HG03025 (cell line): ENCODE measurements at regions not wholly inside any gene's neighbourhood (a gene's known extent, or its start where the extent isn't known, plus 50 kb on each side); places are given as distances from the start of the nearest gene placed in this dataset.
"Not testable (repeated sequence)": the region's sequence is repeated elsewhere in the genome, so short reads cannot be mapped to it uniquely, and the experiment has no call there.

Experiments
- ATAC-seq: cut with Tn5 transposase; IDR thresholded peaks from one replicate; pipeline ENCODE4 v1.9.1; 2021; ENCODE audit warnings: mild to moderate bottlenecking, moderate library complexity; ENCODE audit not compliant: unreplicated experiment, low FRiP score

- not testable (repeated sequence) for ATAC-seq
Observed at GRCh38 chr4:24177443-24177842, 287.6 kb upstream of the PPARGC1A start.

- ATAC-seq: no peak
Observed at GRCh38 chr4:24175707-24176106, 285.9 kb upstream of the PPARGC1A start.

DNA sequence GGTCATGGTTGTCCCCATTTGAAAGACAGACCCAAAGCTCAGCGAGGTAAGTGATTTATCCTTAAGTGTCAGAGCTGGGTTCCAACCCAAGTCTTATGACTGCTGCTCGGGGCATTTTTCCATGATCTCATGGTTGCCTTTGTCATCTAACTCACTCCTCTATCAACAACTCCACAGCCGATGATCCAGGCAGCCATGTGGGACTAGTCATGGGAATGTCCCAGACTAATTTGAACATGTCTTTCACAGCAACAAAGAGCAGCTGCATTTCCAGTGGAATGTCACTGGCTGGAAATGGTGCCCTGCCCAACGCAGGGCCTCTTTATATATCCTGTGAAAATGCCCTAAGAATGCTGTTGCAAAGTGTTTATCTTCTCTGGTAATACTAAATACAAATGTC lies 284.8 kb upstream of the PPARGC1A start:
- no peak for ATAC-seq

GRCh38 chr4:24172406-24172805 lies 282.6 kb upstream of the PPARGC1A start:
- no peak for ATAC-seq

DNA sequence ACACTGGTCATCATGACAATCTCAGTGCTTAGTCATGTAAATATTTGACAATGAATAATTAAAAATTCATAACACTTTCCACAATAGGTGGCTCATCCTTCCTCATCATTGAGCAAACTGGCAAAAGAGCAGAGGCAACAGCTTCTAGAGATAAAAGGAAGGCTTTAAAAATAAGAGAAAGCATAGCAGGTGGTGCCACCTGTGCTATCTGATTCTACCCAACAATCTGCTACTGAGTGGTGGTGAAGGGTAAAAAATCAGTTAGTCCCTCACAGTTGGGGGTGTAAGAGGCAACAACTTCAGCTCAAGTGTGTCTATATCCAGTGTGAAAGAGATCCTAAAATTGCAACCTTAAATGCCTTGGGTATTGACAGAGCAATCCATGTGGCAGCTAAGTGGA lies 280.1 kb upstream of the PPARGC1A start:
- no peak for ATAC-seq

GRCh38 chr4:24168658-24169057 lies 278.8 kb upstream of the PPARGC1A start:
- ATAC-seq: no peak

DNA sequence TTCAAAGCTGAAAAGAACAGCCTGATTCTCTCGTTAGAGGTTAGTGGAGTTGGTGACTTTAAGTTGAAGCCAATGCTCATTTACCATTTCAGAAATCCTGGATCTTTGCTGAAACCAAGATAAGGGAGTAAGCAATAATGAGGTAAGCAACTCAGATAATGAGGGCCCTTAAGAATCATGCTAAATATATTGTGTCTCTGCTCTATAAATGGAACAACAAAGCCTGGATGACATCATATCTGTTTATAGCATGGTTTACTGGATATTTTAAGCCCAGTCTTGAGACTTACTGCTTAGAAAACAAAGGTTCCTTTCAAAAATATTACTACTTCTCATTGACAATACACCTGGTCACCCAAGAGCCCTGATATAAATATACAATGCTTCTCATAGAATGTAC lies 276.7 kb upstream of the PPARGC1A start:
- no peak for ATAC-seq

DNA sequence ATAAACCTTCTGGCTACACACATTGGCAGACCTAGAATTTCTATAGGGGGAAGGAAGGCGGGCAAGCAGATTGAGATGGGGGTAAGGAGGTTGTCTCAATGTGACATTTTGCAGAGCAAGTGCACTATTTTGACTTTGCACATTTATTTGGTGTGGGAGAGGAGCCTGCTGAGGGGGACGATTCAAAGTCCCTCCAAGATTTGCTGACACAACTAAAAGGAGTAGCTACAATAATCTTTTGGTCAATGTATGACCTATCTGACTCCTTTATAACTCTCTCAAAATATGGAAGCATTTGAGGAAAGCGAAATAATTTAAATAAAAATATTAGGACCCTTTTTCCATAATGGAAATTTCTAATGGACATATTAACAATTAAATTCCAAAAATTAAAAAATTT lies 274.9 kb upstream of the PPARGC1A start:
- no peak for ATAC-seq

DNA sequence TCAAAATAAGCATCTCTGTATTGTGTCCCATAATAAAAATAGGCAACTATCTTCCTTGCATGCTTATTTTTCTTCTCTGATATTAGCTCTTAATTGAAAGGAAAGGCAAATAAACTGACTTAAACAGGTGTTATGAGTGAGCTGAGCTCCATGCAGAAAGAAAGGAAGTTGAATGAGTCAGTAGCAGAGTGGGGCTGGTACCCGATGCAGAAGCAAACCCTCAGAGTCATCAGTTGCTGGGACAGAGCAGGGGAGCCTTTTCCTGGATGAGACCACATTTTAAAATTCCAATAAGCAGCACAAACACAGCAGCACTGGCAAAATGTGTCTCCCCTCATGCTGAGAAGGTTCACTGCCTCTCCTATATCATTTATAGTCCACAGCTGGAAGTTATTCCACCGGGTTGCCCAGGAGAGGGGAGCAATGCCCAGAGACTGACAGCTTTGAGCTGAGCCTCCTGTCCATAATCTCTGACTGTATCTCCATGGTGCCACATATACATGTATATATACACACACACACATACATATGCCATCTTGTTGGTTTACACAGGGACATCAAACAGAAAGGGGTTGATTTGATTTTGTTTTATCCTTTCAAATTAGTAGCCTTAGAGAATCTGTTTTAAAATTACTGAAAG lies 274.3 kb upstream of the PPARGC1A start:
- no peak for ATAC-seq

- ATAC-seq: no peak
Observed at GRCh38 chr4:24163314-24163713, 273.5 kb upstream of the PPARGC1A start.

DNA sequence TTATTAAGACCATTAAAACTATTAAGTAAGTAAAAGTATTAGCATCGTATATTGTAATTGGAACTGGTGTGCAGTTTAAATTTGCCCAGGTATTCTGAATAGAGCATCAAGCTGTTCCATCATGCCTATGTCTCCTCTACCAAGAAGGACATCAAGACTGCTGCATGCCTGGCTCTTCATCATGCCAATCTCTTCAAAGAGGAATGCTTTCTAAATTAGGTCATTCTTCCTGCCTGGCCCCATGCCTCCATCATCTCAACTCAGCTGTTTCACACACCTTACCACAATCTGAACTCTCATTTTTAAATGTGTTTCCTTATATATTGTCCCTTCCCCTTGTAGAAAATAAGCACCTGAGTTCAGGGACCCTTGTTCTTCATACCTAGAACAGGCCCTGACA lies 270.5 kb upstream of the PPARGC1A start:
- no peak for ATAC-seq

GRCh38 chr4:24158031-24158430 lies 268.2 kb upstream of the PPARGC1A start:
- no peak for ATAC-seq

GRCh38 chr4:24150034-24150433 lies 260.2 kb upstream of the PPARGC1A start:
- no peak for ATAC-seq

DNA sequence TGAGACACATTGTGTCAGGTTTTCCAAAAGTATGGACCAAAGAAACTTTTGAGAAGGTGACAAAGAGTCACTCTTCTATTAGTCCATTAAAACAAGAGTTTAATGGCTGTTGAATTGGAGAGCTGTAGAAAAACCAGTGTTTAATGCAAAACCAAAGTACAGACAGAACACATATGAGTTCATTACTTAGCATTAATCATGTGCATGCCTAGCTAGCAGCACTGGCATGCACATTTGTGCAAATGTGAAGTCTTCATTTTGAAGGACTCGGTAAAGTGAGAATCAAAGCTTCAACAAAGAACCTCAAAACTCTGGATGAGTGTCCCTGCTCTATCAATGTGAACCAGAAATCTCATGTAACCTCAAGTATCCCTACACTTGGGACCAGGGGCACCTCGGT lies 256.3 kb upstream of the PPARGC1A start:
- ATAC-seq: no peak

GRCh38 chr4:24145591-24145990 lies 255.7 kb upstream of the PPARGC1A start:
- no peak for ATAC-seq

DNA sequence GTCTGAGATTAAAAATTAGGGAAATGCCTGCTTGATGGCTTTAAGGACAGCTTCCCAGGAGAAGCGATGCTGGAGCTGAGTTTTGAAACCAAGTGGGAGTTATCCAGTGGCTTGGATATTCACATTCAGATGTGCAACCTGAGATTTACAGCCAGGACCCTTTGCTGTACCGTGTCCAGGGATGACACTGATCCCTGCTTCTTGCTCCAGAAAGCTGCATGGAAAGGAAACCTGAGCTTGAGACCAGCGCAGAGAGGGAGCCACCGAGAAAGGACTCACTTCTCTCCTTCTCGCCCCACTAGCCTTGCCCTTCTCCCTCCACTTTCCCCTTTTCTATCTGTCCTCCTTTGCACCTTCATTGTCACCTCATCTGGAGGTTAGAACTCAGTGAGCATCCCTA lies 254.5 kb upstream of the PPARGC1A start:
- ATAC-seq: no peak

- no peak for ATAC-seq
Observed at GRCh38 chr4:24143741-24144140, 253.9 kb upstream of the PPARGC1A start.

- ATAC-seq: no peak
Observed at GRCh38 chr4:24141836-24142235, 252.0 kb upstream of the PPARGC1A start.

DNA sequence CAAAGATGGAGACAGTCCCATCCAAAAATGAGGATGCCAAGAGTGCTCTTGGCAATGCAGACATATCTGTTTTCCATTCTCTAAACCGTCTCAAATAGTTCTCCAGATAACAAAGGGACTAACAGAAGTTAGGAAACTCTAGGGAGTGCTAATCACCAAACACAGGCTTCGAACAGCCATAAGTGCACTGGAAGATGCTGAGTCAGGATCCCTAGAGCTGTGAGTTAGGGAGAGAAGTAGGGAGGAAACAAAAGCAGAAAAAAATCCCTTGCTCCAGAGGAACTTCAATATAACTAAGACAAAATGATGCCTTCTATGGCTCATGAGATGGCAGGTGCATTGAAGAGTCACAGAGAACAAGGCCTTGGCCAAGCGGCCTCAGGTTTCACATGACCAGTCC lies 251.0 kb upstream of the PPARGC1A start:
- no peak for ATAC-seq

GRCh38 chr4:24137671-24138601 lies 248.1 kb upstream of the PPARGC1A start:
- no peak for ATAC-seq

- no peak for ATAC-seq
Observed at GRCh38 chr4:24131954-24132673, 242.3 kb upstream of the PPARGC1A start.
